Kidney glomerular epithelial cell (primary cell): ENCODE measurements at regions not wholly inside any gene's neighbourhood (a gene's known extent, or its start where the extent isn't known, plus 50 kb on each side); places are given as distances from the start of the nearest gene placed in this dataset.
A peak's percentile ranks its signal among the peaks of the same experiment; 100 is the strongest.

ENCODE experiments used
- DNase-seq: peaks from one replicate; lab custom pipeline; 2025; lab: John Stamatoyannopoulos, UW

GRCh38 chr18:73852789-73853549 lies 294.7 kb downstream of the FBXO15 start:
- DNase-seq: no peak

GRCh38 chr18:73850782-73851181 lies 296.9 kb downstream of the FBXO15 start:
- no peak for DNase-seq

- DNase-seq: peak; percentile 57
These were observed 299.0 kb downstream of the FBXO15 start for GRCh38 chr18:73848656-73849055.

- DNase-seq: no peak
These were observed 304.2 kb downstream of the FBXO15 start for GRCh38 chr18:73843455-73843854.

- peak; percentile 42 for DNase-seq
These were observed 304.7 kb downstream of the FBXO15 start for GRCh38 chr18:73842795-73843394.

- no peak for DNase-seq
These were observed 306.0 kb downstream of the FBXO15 start for GRCh38 chr18:73841661-73842060.

GRCh38 chr18:73840319-73840945 lies 307.2 kb downstream of the FBXO15 start:
- no peak for DNase-seq

- no peak for DNase-seq
These were observed 308.2 kb downstream of the FBXO15 start for GRCh38 chr18:73839441-73839840.

- DNase-seq: no peak
These were observed 309.5 kb downstream of the FBXO15 start for GRCh38 chr18:73838107-73838506.

- no peak for DNase-seq
These were observed 311.8 kb downstream of the FBXO15 start for GRCh38 chr18:73835656-73836364.

GRCh38 chr18:73835039-73835438 lies 312.6 kb downstream of the FBXO15 start:
- no peak for DNase-seq

- DNase-seq: no peak
These were observed 315.9 kb downstream of the FBXO15 start for GRCh38 chr18:73831688-73832087.

- no peak for DNase-seq
These were observed 318.5 kb downstream of the FBXO15 start for GRCh38 chr18:73829146-73829545.

GRCh38 chr18:73827801-73828200 lies 319.8 kb downstream of the FBXO15 start:
- no peak for DNase-seq

GRCh38 chr18:73826098-73826497 lies 321.5 kb downstream of the FBXO15 start:
- DNase-seq: no peak

GRCh38 chr18:73824671-73825070 lies 323.0 kb downstream of the FBXO15 start:
- no peak for DNase-seq

- DNase-seq: no peak
These were observed 335.2 kb downstream of the FBXO15 start for GRCh38 chr18:73812423-73812822.

- DNase-seq: no peak
These were observed 340.0 kb downstream of the FBXO15 start for GRCh38 chr18:73807551-73808192.

- DNase-seq: no peak
These were observed 341.6 kb downstream of the FBXO15 start for GRCh38 chr18:73805991-73806390.

- DNase-seq: no peak
These were observed 350.2 kb downstream of the FBXO15 start for GRCh38 chr18:73797419-73797818.

GRCh38 chr18:73793386-73793785 lies 354.2 kb downstream of the FBXO15 start:
- no peak for DNase-seq

- no peak for DNase-seq
These were observed 356.6 kb downstream of the FBXO15 start for GRCh38 chr18:73791081-73791480.
